ENCODE measurements at regions not wholly inside any gene's neighbourhood (a gene's known extent, or its start where the extent isn't known, plus 50 kb on each side); places are given as distances from the start of the nearest gene placed in this dataset.

GRCh38 chr7:118039963-118040489, 143.9 kb upstream of the LSM8 start:
- Mint-ChIP-seq H3K4me1 (peaks cover 5% of the 10 kb centered on the region), H3K9me3 (no peaks in the 10 kb centered on the region), H3K27me3 (ENCODE audit: low read depth, poor library complexity) (peaks cover 10% of the 10 kb centered on the region), H3K27ac (no peak overlapping the region), H3K36me3 (ENCODE audit: low read depth) (no peaks in the 10 kb centered on the region), H3K4me3 (no peak overlapping the region)
- DNase-seq: no peak
- no peak for TF ChIP-seq CTCF (IDR thresholded peaks at IDR 0.05)

- H3K27me3 Mint-ChIP-seq (ENCODE audit: low read depth, poor library complexity): peaks cover 10% of the 10 kb centered on the region
- DNase-seq: no peak
- H3K36me3 Mint-ChIP-seq (ENCODE audit: low read depth): no peaks in the 10 kb centered on the region
- no peak for TF ChIP-seq CTCF (IDR thresholded peaks at IDR 0.05)
- H3K4me1 Mint-ChIP-seq: peaks cover 5% of the 10 kb centered on the region
- no peaks in the 10 kb centered on the region for H3K9me3 Mint-ChIP-seq
- no peak overlapping the region for H3K27ac Mint-ChIP-seq
- no peak overlapping the region for H3K4me3 Mint-ChIP-seq
Measured at GRCh38 chr7:118040562-118040961, 143.4 kb upstream of the LSM8 start.

GRCh38 chr7:118041251-118041878, 142.6 kb upstream of the LSM8 start:
- no peak overlapping the region for H3K4me3 Mint-ChIP-seq
- peaks cover 5% of the 10 kb centered on the region for H3K4me1 Mint-ChIP-seq
- no peak for DNase-seq
- H3K27me3 Mint-ChIP-seq (ENCODE audit: low read depth, poor library complexity): peaks cover 6% of the 10 kb centered on the region
- H3K36me3 Mint-ChIP-seq (ENCODE audit: low read depth): no peaks in the 10 kb centered on the region
- TF ChIP-seq CTCF (IDR thresholded peaks at IDR 0.05): no peak
- H3K9me3 Mint-ChIP-seq: no peaks in the 10 kb centered on the region
- H3K27ac Mint-ChIP-seq: no peak overlapping the region

- DNase-seq: no peak
- Mint-ChIP-seq H3K36me3 (ENCODE audit: low read depth) (no peaks in the 10 kb centered on the region), H3K9me3 (no peaks in the 10 kb centered on the region), H3K27ac (no peak overlapping the region), H3K4me1 (peaks cover 5% of the 10 kb centered on the region), H3K4me3 (no peak overlapping the region), H3K27me3 (ENCODE audit: low read depth, poor library complexity) (peaks cover 6% of the 10 kb centered on the region)
- TF ChIP-seq CTCF (IDR thresholded peaks at IDR 0.05): no peak
Measured at GRCh38 chr7:118045629-118046028, 138.3 kb upstream of the LSM8 start.

GRCh38 chr7:118046086-118046485, 137.9 kb upstream of the LSM8 start:
- Mint-ChIP-seq H3K4me1 (peaks cover 5% of the 10 kb centered on the region), H3K27me3 (ENCODE audit: low read depth, poor library complexity) (peaks cover 5% of the 10 kb centered on the region)
- no peak for DNase-seq

More at GRCh38 chr7:118046086-118046485, 137.9 kb upstream of the LSM8 start:
- TF ChIP-seq CTCF (IDR thresholded peaks at IDR 0.05): no peak
- Mint-ChIP-seq H3K4me3 (no peak overlapping the region), H3K36me3 (ENCODE audit: low read depth) (no peaks in the 10 kb centered on the region), H3K27ac (no peak overlapping the region), H3K9me3 (no peaks in the 10 kb centered on the region)
